GM12892 (cell line): ENCODE measurements at regions not wholly inside any gene's neighbourhood (a gene's known extent, or its start where the extent isn't known, plus 50 kb on each side); places are given as distances from the start of the nearest gene placed in this dataset.

Experiments
- POLR2A ChIP-seq: IDR thresholded peaks from 2 replicates; pipeline ENCODE4 v1.6.1; 2011; ENCODE audit warnings: low read depth, low read length, control low read depth
- POLR2AphosphoS5 ChIP-seq: IDR thresholded peaks from 2 replicates; pipeline ENCODE4 v1.6.1; 2011; ENCODE audit warnings: low read depth, low read length, control low read depth
- TAF1 ChIP-seq: IDR thresholded peaks from 2 replicates; pipeline ENCODE4 v1.6.1; 2011; ENCODE audit warnings: low read depth, mild to moderate bottlenecking, control low read depth, low read length, borderline replicate concordance

DNA sequence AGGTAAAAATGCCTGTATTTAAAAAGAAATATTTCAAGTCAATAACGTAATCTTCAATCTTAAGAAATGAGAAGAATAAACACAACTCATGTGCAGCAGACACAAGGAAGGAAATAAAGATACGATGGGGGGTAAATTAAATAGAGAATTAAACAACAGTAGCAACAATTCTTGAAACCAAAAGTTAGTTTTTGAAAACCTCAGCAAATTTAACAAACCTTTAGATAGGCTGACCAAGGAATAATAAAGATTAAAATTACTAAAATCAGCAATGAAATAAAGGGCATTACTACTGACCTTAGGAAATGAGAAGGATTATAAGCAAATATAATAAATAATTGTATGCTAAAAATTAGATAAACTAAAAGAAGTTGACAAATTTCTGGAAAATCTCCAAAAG is 178.9 kb downstream of the RTP5 start:
- TF ChIP-seq POLR2AphosphoS5 (no peak), TAF1 (no peak), POLR2A (no peak)
